Epidermal melanocyte (primary cell): ENCODE measurements at regions not wholly inside any gene's neighbourhood (a gene's known extent, or its start where the extent isn't known, plus 50 kb on each side); places are given as distances from the start of the nearest gene placed in this dataset.

Experiments
- DNase-seq: peaks from one replicate; pipeline ENCODE4 v3.0.0; 2011; ENCODE audit warnings: low spot score; ENCODE audit not compliant: insufficient read length

- DNase-seq = no peak
Measured at GRCh38 chr20:60627751-60628565, 624.1 kb upstream of the CDH4 start.

DNA sequence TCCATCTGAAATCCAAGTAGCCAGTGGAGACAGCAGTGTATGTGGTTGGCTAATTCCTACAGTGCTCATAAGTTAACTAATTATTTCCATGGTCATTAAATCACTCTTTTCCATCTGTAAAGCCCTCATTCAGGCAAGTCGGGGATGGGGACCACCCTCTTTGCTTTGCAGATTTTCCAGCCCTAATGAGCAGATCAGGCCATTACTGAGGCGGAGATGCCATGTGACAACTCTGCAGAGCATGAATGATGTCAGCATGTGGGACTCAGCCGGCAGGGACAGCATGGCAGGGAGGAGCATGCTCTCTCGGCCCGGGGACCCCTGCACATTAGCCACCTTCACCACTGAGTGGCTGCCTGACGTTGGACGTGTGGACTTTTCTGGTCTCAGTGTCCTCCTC lies 623.3 kb upstream of the CDH4 start:
- no peak for DNase-seq

DNA sequence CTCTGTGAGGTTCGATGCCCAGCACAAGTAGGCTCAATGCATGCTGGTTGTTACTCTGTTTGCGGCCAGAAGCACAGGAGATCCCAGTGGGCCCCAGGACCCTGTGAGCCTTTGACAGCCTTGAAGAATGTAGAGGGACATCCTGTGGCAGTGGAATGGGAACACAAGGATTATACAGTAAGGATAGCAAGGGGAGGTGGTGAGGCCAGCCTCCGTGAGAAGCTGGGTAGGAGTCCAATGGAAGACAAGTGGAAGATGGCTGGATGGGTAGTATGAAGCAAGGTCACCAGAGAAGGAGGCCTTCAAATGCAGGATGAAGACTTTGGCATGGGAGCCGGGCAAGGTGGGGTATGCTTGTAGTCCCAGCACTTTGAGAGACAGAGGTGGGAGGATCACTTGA lies 622.9 kb upstream of the CDH4 start:
- no peak for DNase-seq

GRCh38 chr20:60630609-60631008 lies 621.5 kb upstream of the CDH4 start:
- DNase-seq = no peak

DNA sequence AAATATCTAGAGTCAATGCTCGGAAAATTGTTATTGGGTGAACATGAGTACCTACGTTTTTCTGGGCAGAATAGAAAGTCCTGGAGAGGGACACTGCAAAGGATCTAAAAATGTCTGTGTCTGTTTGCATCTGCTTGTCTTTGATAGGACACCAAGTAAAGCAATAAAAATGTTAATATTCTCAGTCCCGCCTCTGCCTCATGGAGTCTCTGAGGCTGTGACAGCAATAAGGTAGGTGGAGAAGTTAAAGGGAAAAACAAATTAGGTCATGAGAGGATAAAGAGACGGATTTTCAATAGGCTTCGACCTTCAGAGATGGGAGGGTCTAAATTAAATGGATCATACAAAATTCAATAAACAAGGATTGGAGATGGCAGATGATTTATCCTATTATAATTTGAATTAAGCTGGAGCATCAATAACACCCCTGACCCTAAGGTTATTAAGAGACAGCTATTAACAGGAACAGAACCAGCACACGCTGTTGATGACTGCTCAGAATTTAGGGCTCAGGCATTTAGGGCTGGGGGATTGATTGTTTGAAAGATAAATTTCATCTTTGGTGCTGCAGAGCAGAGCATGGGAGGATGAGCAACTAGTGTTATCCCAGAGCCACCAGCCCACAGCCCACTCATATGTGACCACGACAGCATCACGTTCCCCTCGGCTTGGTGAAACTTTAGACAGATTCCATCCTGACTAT lies 620.3 kb upstream of the CDH4 start:
- no peak for DNase-seq

GRCh38 chr20:60632391-60633262 lies 619.4 kb upstream of the CDH4 start:
- DNase-seq = no peak

GRCh38 chr20:60634491-60635172 lies 617.4 kb upstream of the CDH4 start:
- DNase-seq = no peak

GRCh38 chr20:60636417-60636816 lies 615.6 kb upstream of the CDH4 start:
- DNase-seq = no peak

GRCh38 chr20:60637801-60638200 lies 614.3 kb upstream of the CDH4 start:
- DNase-seq = no peak

DNA sequence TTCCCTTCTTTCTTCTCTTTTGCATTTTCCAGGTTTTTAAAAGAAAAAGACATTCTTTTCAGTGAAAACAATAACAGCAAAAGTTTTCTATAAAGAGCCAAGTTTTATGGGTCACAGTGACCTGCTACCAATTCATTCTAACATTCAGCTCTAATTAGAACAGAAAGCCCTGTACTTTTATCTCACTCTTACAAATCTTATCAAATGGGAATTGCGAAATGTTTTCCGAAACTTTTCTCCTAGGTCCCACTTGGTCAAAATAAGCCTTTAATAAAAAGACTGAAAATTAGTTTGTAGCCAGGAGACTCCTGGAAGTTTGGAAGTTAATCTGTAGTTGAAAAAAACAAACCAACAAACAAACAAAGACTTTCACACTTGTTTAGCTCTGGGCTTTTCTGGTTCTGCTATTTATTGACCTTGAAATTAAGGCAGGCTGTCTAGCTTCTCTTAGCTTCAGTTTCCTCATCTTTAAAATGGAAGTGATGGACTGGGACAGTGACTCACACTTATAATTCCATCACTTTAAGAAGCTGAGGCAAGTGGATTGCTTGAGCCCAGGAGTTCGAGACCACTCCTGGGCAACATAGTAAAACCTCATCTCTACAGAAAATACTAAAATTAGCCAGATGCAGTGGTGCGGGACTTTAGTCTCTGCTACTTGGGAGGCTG lies 613.5 kb upstream of the CDH4 start:
- no peak for DNase-seq

GRCh38 chr20:60641879-60642447 lies 610.1 kb upstream of the CDH4 start:
- DNase-seq = no peak

DNA sequence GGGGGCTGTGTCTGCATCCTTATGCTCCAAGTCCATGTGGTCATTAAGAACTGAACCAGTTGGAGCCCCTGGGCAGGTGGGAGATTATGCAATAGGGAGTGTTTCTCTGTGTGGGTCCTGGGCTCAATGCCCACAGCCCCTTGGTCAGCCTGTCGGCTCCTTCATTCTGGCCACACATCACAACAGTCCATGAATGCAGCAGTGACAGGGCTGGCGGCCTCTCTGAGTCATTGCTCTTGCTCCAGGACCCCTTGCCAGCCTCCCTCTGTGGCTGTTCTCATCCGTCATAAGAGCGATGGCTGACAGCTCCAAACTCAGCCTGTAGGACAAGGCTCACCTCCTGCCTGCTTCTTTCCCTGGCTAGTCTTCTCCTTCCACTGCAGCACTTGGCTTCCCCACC lies 609.5 kb upstream of the CDH4 start:
- DNase-seq = no peak

DNA sequence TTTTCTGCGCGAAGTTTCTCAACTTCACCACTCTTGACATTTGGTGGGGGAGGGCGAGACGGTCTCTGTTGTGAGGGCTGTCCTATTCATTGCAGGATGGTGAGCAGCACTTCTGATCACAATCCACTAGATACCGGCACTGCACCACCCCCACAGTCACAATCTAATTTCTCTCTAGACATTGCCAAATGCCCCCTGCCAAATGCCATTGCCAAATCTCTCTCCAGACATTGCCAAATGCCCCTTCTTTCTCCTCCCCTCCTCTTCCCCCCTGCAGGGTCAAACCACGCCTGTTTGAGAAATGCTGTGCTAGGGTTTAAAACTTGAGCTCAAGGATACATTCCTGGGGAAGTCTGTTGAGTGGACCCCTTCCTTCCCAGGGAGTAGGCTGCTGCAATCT lies 603.5 kb upstream of the CDH4 start:
- no peak for DNase-seq

DNA sequence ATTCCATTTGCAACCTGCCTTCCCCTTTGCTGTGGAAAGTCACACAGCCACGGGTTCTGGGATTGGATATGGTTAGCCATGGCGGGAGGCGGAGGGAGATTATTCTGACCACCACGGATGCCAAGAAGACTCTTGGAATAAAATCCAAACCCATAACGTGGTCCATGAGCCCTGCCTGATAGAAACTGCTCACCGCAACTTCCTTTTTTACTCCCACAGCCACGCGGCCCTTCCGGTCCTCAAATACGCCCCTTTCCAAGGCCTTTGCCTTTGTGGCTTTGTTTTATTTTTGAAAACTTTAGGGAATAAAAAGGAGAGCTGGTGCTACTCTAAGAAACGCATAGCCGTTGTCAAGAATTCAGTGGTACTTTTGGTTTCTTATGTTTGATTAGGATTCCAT lies 602.5 kb upstream of the CDH4 start:
- no peak for DNase-seq

DNA sequence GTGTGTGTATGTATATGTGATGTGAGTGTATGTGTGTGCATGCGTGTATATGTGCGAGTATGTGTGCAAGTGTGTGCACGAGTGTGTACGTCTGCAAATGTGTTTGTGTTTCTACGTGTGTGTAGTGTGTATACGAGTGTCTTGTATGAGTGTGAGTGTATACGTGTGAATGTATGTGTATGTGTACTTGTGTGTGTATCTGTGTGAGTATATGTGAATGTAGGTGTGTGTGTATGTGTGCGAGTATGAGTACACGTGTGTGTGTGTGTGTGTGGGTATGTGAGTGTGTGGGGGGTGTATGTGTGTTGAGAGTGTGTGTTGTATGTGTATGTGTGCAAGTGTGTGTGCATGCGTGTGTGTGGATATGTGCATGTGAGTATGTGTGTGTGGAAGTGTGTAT lies 602.0 kb upstream of the CDH4 start:
- no peak for DNase-seq

DNA sequence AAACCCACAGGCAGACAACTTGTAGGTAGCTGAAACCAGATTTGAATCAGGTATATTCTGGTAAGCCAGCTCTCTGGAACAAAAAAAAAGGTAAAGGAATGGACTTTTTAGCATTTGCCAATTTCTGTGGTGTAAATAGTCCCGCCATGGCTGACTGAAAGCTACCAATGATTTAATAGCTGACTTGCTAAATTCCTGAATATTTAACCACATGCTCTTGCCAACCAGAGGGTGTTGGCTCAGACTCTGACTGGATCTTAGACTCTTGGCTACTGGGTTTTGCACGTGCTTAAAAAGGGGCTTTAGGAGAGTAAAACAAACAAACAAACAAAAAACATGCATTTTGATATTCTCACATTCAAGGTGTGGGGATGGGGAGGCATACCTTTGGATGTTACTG lies 600.0 kb upstream of the CDH4 start:
- DNase-seq = no peak

GRCh38 chr20:60652615-60653014 lies 599.4 kb upstream of the CDH4 start:
- DNase-seq = no peak

DNA sequence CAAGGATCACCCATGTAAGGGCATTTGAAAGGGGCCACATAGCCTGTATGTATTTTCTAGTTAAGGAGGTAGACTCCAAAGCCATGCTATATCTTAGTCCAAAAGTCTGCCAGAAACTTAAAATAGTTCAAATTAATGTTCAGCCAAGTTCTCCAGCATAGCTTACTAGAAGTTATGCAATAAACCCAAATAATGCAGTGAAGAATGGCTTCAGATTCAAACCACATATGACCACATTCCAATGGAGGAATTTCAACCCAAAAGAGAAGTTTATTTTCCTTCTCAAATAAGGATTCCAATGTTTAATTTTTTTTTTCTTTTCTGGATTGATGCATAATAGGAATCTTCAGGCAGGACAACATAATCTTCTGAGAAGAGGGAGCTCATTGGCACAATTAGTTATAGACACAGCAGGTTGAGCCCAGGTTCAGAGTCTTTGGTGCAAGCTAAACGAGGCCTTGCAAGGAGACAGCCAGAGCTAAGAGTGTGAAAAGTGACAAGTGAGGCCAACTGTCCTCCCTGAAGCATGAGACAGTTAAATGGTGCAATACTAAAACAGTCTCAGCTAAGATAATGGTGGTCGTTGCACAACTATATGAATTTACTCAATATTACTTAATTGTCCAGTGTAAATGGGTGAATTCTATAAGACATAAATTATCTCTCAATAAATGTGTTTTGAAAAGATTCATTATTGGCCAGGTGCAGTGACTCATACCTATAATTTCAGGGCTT lies 598.8 kb upstream of the CDH4 start:
- DNase-seq = no peak

- no peak for DNase-seq
Measured at GRCh38 chr20:60658681-60659080, 593.4 kb upstream of the CDH4 start.

- no peak for DNase-seq
Measured at GRCh38 chr20:60659240-60659639, 592.8 kb upstream of the CDH4 start.
